ENCODE measurements at regions not wholly inside any gene's neighbourhood (a gene's known extent, or its start where the extent isn't known, plus 50 kb on each side); places are given as distances from the start of the nearest gene placed in this dataset.

DNA sequence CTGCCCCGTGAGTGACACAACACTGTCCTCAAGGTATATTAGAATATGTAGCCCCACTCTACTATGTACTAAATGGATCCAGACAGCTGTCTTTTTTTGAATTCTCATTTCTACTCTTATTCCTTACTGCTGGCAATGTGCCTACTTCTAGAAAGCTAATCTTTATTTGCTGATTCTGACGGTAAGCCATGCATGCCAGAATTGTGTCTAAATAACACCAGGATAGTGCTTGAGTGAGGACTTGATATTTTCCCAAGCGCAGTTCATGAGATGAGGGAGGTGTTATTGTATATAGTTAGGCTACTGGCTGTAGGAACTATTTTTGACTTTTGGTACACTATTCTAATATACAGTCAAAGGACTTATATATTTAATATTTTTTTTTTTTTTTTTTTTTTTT is 316.2 kb upstream of the NAV3 start:
- Histone ChIP-seq H2BK20ac (ENCODE audit: low read depth, low read length, poor library complexity, severe bottlenecking) (no peak overlapping the region), H3K79me2 (ENCODE audit: insufficient read depth, low read length) (no peaks in the 10 kb centered on the region), H4K91ac (ENCODE audit: insufficient read length, low read depth, low read length) (no peak overlapping the region), H2BK5ac (ENCODE audit: insufficient read length, low read length) (no peak overlapping the region), H3K56ac (ENCODE audit: insufficient read length, low read depth, low read length) (no peak overlapping the region), H3K79me1 (ENCODE audit: insufficient read depth, low read depth, low read length, poor library complexity, severe bottlenecking) (no peaks in the 10 kb centered on the region), H2BK15ac (ENCODE audit: low read depth, low read length) (no peak overlapping the region), H4K8ac (replicated peaks; ENCODE audit: insufficient read length, low read depth, low read length) (no peak overlapping the region), H2AFZ (ENCODE audit: low read length) (no peak overlapping the region), H3K14ac (ENCODE audit: insufficient read depth, low read length) (no peak overlapping the region), H4K5ac (ENCODE audit: insufficient read length, low read depth, low read length) (no peak overlapping the region), H3K18ac (ENCODE audit: insufficient read length, low read depth, low read length) (no peak overlapping the region), H2BK120ac (ENCODE audit: low read depth, low read length, poor library complexity, severe bottlenecking) (no peak overlapping the region), H2BK12ac (ENCODE audit: insufficient read length, low read depth, low read length) (no peak overlapping the region), H3K23me2 (ENCODE audit: insufficient read length, low read depth, low read length, poor library complexity, severe bottlenecking) (no peaks in the 10 kb centered on the region), H3K4ac (ENCODE audit: low read depth, low read length) (no peak overlapping the region), H3K9ac (ENCODE audit: extremely low read depth, insufficient read length, low read length) (no peak overlapping the region), H3T11ph (ENCODE audit: low read length) (no peak overlapping the region), H3K23ac (ENCODE audit: insufficient read length, low read depth, low read length) (no peak overlapping the region), H3K4me2 (ENCODE audit: insufficient read depth, insufficient read length, low read length) (no peak overlapping the region), H3K27ac (ENCODE audit: insufficient read length, low read depth, low read length) (no peak overlapping the region), H4K20me1 (ENCODE audit: control insufficient read depth, insufficient read depth, insufficient read length) (no peaks in the 10 kb centered on the region), H3K27me3 (ENCODE audit: insufficient read depth, low read length) (no peaks in the 10 kb centered on the region), H3K9me3 (ENCODE audit: control insufficient read depth, low read depth, low read length) (no peaks in the 10 kb centered on the region), H3K4me1 (ENCODE audit: insufficient read depth, low read length) (no peaks in the 10 kb centered on the region; the same call in 1 of the 2 replicates), H2AK5ac (ENCODE audit: insufficient read length, low read length) (no peak overlapping the region)
- Mint-ChIP-seq H3K36me3 (ENCODE audit: insufficient read depth in 1 of 3, low read depth in 3 of 3) (no peaks in the 10 kb centered on the region), H3K4me3 (no peak overlapping the region), H3K4me1 (peaks cover 4% of the 10 kb centered on the region in 2 experiments; a peak in 3 of 4 replicates), H3K27ac (no peak overlapping the region), H3K9me3 (no peaks in the 10 kb centered on the region), H3K27me3 (ENCODE audit: low read depth) (no peaks in the 10 kb centered on the region)
- TF ChIP-seq, protein P1, sequence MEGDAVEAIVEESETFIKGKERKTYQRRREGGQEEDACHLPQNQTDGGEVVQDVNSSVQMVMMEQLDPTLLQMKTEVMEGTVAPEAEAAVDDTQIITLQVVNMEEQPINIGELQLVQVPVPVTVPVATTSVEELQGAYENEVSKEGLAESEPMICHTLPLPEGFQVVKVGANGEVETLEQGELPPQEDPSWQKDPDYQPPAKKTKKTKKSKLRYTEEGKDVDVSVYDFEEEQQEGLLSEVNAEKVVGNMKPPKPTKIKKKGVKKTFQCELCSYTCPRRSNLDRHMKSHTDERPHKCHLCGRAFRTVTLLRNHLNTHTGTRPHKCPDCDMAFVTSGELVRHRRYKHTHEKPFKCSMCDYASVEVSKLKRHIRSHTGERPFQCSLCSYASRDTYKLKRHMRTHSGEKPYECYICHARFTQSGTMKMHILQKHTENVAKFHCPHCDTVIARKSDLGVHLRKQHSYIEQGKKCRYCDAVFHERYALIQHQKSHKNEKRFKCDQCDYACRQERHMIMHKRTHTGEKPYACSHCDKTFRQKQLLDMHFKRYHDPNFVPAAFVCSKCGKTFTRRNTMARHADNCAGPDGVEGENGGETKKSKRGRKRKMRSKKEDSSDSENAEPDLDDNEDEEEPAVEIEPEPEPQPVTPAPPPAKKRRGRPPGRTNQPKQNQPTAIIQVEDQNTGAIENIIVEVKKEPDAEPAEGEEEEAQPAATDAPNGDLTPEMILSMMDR (conservative IDR thresholded peaks at IDR 0.05): no peak
- no CpG with 5 or more reads among the region's 3 CpGs for WGBS (ENCODE audit: extremely low coverage, insufficient read length, low lambda C conversion rate)
- DNase-seq: no peak
